Putamen (tissue), 1 donor: ENCODE measurements at regions not wholly inside any gene's neighbourhood (a gene's known extent, or its start where the extent isn't known, plus 50 kb on each side); places are given as distances from the start of the nearest gene placed in this dataset.

ENCODE experiments used
- DNase-seq: peaks from one replicate; pipeline ENCODE4 v3.0.0-alpha.2; 2016; ENCODE audit warnings: low spot score

DNA sequence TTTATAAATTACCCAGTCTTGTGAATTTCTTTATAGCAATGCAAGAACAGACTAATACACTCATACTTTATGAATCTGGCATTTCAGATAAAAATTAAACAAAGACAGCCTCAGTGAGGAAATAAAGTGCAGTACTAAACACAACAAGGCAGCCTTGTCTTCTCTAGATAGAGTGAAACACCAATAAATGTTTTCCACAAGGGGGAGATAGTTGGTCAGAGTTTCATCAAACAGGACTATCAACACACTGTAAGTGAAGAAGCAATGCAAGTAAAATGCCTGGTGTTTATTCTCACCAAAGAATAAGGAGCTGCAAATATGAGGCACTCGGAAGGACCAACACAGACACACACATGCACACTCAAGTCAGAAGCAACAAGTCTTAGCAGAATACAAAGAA, 62.8 kb downstream of the FAM9B start:
- peak; percentile 1 for DNase-seq

DNA sequence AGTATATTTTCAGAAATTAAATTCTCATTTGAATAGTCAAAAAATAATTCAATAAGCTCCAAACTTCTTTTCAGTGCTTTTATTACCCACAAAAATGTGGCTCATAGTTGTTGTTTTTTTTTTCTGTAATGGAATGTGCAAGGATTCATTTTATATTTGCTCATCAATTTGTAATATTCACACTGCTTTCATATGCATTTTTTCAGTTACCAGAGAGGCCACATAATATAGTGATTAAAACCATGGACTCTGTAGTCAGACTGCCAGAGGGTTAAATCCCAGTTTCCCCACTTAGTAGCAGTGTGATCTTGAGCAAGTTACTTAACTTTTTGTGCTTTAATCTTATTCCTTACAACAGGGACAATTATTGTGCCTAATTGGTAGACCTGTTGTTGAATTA, 64.5 kb downstream of the FAM9B start:
- no peak for DNase-seq

DNA sequence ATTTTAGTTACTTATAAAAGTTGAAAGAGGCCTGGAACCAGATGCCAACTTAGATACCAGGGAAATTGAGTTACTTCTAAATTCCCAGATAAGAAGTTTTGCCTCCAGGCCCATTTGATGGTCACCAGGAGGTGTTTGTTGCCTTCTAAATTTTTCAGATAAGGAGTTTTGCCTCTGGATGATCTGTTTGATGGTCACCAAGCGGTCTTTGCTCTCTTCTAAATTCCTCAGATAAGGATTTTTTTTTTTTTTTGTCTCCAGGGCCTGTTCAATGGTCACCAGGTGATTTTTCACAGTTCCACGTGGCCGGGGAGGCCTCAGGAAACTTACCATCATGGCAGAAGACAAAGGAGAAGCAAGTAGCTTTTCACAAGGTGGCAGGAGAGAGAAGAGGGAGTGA, 66.5 kb downstream of the FAM9B start:
- no peak for DNase-seq

DNA sequence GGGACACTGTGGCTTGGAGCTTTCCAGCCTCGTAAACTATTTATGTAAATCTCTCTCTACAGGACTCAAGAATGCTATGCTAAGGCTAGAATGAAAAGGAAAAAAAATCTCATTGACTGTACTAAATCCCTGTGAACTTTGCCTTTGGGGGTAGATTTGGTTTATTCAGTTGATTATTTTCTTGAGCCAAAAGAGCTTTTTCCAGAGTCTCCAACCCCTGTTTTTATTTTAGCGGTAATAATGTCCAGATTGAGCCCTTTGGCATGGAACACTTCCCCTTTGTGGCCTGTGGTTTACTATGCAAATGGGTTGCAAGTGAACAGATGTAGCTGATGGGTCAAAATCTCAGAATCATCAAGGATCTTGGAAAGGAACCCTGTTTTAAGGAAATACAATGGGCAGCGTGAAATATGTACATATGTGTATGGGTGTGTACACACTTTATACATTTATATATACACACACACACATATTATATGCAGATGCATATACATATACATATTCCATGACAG, 72.9 kb downstream of the FAM9B start:
- no peak for DNase-seq

DNA sequence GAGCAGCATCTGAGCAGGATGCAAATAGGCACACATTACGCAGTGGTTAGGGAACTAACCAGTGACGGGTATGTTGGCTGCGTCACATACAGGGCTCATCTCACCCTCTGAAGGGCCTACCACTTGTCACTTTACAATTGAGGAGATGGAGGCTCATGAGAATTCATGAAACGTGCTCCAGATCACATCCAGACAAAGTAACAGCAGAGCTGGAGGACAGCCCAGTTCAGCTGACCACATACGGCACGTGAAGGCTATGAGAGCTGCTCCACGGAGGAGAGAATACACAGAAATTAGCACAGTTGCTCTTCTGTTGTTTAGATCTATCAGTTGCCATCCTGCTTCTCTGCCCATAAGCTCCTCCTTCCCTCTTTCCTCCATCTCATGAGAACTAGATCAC, 78.4 kb downstream of the FAM9B start:
- no peak for DNase-seq

DNA sequence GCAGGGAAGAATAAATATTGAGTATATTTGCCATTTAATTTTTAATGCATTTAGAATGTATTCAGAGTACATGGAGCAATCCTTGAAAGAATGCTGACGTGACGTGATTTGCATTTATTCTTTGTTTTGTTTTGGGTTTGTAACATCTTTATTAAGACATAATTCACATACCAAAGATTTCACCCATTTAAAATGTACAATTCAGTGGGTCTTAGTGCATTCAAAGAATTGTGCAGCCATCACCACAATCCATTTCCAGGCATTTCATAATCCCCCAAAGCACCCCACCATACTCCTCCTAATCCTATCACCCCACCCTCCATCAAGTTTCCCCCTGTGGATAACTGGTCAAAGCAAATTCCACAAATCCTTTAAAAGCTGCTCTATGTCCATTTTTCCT, 87.4 kb downstream of the FAM9B start:
- no peak for DNase-seq

DNA sequence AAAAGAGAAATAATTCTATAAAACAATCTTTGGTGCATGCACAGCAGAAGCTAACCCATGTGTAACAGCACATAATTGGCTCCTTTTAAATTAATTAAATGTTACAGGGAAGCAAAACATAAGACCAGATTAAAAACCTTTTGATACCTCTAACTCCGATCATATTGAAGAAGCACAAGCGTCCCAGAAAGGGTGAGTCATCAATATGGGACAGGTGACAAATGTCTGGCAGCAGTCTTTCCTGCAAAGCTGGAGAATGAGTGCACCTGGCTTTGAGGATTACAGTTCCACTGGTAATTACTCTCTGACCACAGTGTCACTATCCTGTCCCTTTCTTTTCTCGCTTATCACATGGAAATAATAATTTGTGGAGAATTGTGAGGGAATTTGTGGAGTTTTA, 94.6 kb downstream of the FAM9B start:
- peak; percentile 18 for DNase-seq

DNA sequence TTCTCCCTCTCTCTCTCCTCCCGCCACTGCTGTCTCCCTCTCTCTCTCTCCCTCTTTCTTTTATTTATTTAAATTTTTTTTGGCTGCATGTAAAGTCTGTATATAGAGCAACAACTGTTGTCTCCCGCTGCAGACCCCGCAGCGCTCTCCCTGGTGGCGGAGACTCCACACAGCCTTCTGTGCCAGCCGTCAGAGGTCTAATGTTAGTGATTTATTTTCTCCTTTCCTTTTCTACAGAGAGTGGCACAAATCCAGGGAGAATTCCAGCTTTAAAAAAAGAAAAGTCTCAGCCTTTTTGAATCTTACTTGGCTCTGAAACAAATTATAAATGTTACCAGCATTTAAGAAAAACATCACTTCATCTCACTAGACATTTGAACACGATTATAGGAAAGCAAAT, 106.2 kb downstream of the FAM9B start:
- no peak for DNase-seq

DNA sequence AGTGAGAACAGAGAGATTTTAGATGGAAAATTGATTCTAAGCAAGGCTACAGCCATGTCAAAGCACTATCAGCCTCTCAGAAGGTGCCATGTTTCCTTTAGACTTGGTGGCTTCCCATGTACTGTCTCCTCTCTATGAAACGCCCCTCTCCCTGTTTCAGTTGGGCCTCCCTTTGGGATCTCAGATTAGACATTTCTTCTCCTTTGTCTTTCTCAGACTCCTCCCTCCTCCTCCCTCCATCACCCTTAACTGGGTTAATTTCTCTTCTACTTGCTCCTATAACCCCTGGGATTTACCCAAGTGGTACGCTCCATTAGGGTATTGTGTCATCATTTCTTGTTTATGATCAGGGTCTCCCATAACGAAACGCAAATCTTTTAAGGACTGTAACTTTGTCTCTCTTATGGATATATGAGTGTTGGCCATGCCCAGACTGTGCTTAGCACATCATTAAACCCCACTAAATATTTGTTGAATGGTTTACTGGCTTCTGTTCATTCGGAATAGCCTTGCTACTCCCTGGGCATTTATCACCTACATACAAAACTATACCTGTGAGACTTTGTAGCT, 106.8 kb downstream of the FAM9B start:
- no peak for DNase-seq

DNA sequence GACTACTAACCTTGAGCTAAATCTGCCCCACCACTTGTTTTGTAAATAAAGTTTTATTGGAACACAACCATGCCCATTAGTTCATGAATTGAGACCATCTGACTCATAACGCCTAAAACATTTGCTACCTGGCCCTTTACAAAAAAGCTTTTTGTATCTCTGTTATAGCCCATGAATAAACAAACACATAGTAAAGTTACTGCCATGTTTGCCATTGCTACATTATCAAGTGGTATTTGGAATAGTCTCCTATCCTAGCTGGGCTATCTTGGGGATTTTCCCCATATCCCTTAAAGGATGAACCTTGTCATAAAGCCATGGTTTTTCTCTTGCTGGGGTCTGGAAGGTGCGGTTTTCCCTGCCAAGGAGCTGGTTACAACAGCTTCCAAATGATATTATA, 112.3 kb downstream of the FAM9B start:
- DNase-seq = no peak

DNA sequence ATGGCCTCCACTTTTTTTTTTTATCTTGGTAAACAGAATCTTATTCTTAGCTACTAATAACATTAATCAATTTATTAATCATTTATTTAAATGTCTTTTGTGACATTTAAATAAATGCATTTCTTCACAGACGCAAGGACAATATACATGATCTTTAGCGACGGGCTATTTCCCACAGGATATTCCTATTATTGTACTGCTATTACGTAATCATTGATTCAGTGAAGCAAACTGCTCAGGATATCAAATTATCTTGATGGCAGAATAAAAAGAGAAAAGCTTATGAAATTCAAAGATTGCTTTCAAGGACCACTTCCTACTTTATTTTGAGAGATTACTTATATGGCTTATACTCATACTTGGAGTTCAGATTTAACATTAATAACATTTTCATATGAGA, 114.1 kb downstream of the FAM9B start:
- DNase-seq = no peak

DNA sequence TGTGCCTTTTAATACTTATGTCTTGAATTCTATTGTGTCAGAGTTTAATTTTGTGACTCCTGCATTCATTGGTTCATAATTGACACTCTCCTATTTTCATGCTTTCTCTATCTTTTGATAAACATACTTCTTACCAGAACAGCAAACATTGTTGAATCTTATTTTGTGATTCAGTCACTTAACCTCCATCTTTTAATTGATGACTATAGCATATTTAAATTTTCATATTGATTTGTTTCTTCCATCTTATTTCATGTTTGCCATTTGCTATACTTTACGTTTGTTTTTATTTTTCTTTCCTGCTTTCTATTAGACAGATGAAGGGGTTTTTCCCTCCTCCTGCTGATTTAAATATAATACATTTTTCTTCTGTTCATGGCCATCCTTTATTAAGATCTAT, 115.5 kb upstream of the FAM9A start:
- DNase-seq = no peak

DNA sequence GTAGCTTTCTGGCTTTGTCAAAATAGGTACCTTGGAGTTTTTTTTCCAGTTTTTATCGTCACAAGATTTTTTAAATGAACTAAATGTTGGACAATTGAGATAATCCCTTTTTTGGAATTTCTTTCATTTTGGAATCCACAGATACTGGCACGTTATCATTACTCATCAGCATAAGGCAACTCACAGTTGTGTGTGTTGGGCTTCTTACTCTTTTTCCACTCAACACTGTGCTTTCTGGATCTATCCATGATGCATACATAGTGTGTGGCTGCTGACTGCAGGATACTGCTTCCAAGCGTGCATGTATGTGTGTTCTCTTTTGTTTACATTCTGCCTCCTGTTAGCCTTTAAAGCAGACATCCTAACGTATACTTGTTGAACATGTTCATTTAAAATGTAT, 113.5 kb upstream of the FAM9A start:
- DNase-seq = no peak

DNA sequence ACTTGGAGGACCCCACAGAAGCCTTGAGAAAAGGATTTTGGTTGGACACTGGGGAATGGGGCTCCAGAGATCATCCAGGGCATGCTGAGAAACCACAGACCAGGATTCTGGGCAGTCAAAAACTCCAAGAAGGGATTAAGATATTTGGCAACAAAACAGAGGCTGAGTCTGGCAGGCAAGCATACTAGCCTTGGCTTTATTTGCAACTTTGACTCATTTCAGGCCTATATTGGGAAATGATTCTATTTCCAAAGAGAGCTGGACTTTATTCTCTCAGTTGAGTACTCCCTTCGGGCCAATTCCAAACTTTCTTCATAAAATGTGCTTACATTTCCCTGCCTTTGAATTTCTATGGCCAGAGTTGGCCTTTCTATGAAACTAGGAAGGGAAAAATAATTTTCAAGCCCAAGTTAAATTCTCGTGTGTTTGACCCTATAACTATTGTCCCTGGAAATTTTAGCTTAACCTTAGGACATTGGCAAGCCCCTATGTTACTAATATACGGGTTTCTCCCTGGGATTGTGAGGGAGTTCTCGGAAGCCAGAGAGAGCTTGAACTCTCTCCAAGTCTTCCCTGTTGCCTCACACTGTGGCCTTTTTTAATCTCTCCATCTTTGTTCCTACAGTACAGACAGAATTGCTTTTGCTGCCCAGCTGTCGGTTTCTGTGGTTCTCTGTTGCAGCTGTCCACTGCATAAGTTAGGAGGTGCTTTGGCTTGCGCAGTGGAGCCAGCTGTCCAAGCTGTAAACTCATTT, 112.6 kb upstream of the FAM9A start:
- peak; percentile 2 for DNase-seq

DNA sequence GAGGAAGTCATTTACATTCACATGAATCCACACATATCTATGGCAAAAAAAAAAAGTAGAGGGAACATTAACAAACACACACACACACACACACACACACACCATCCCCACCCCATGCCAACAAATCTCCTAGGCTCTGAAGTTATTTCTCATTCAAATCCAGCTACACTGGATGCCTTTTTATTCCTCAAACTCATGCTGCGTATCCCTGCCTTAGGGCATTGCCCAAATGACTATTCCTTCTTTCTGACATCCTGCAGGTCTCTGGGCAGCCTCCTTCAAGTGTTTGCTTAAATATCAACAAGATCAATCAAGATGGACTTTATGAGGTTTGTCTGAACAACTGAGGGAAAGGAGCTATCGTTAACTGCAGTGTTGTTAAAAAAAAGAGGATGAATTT, 106.5 kb upstream of the FAM9A start:
- no peak for DNase-seq

DNA sequence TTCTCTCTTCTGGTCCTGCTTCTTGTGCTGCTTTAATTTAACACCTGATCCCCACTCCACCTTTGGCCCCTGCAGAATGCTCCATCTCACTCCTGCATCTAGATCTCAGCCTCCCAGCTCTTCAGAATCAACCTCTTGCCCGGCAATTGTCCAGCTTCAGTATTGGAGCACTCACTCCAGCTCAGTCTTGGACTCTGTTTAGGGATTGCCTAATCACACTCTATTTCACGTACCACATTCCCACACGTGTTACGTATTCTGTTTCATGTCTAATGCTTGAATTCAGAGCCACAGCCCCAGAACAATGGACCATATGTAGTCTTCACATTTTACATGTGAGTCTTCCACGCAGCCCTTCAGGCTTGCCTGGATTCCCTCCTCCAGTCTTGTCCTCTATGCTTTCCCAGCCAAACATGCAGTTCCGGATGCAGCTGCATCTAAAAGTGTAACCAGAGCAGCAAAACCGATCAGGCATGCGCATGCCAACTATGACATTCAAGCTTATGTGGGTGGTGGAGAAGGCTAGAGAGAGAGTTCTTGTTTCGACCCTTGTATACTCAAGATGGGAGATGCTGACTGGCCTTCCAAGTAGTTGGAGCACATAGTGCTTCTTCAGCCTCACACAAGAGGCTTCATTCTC, 105.2 kb upstream of the FAM9A start:
- no peak for DNase-seq

DNA sequence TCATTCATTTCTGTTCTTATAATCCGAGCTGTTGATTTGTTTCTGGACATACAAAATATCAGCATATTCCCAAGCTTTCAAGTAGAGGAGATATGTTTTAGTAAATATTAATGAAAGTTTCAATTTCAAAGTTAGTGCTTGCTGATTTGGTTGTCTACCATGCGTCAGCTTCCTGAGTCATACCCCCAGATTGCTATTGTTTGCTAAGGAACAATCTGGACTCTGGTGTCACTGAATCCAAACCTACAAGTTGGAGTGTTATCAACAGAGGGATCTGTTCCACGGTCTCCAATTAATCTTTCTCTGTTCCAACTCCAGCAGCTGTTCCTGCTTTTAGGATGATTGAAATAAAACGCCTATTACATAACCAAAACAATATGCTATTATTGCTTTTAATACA, 96.1 kb upstream of the FAM9A start:
- DNase-seq = no peak

DNA sequence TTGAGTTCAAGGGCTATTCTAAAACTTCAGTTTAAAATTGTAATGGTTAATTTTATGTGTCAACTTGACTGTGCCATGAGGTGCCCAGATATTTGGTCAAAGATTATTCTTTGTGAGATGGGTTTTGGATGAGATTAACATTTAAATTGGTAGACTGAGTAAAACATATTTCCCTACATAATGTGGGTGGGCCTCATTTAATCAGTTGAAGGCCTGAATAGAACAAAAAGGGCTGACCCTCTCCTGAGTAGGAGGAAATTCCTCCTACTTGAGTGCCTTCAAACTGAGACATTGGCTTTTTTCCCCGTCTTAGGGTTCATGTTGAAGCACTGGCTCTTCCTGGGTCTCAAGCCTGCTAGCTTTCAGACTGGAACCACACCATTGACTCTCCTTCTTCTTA, 89.6 kb upstream of the FAM9A start:
- no peak for DNase-seq

DNA sequence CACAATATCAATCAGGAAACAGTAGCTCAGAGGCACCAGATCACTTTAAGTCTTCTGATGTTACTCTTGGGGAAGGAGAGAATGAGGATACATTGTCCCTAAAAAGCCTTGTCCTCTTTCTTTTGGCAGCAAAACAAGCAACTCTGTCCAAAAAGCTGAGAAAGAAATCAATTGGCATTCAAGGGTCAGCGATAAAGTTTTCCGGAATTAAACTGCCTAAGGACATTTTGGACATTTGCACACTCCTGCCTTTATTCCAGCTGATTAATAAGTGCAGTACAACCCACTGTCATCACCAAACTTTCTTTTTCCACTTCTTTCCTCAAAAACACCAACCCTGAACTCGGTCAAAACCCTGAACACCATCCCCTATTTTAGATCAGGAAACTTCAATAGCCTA, 85.8 kb upstream of the FAM9A start:
- DNase-seq = no peak

DNA sequence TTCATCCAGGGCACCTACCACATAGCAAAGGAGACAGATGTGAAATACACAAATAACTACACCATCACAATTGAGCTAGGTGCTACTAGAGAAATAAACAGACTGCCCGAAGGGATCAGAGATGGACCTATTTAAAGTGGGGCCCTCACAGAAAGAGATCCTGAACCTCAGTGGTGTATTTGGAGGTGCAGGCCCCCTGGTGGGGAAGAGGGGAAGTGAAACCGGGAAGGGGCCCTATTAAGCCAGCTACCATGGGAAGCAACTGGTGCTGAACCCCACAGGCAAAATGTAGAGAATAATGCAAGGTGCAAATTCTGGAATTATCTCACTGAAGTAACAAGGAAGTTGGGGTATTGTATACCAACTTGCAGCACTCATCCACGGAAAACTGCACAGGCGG, 78.6 kb upstream of the FAM9A start:
- no peak for DNase-seq

DNA sequence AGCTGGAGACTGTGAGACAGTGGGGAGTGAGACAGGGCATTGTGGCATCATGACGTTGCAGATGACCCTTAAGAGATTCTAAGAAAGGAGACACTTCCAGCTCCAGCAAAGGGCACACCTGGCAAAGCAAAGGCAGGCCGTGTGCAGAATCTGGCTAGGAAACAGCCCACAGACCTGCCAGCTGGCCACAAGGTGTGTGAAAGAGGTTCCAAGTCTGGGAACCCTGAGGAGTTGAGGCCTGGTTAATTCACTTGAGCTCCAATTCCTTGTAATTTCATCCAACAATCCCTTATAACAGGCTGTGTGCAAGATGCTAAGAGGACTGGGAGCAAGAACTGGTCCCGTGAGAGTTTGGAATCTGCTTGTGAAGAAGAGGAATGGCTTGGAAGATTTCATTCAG, 72.8 kb upstream of the FAM9A start:
- no peak for DNase-seq

DNA sequence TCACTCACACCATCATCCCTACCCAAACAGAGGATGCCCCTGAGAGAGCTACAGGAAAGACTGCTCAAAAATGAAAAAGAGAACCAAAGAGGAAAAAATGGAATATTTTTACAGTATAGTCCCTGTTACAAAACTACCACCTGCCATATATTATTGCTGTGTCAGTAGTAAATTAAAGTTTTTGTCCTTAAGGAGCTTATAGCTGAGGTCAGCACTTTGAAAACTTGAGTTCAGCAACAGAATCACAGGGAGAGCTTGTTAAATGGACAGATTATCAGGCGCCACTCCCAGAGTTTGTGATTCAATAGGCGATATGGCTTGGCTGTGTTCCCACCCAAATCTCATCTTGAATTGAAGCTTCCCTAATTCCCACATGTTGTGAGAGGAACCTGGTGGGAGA, 71.9 kb upstream of the FAM9A start:
- DNase-seq = no peak

DNA sequence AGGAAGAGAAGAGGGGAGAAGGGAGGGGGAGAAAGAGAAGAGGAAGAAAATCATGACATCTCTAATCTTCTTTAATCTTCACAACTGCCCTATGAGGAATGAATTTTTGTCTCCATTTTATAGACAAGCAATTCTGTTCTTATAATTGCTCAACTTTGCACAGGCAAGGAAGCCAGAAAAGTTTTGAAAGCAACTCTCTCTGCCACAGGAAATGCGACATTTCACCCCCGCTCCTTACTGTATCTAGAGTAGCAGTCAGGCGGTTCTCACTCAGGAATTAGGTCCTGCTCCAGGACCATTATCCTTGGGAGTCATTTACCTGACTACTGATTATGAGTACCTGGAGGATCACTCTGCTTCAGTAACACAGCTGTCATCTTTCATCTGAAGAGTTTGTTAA, 69.2 kb upstream of the FAM9A start:
- DNase-seq = no peak

DNA sequence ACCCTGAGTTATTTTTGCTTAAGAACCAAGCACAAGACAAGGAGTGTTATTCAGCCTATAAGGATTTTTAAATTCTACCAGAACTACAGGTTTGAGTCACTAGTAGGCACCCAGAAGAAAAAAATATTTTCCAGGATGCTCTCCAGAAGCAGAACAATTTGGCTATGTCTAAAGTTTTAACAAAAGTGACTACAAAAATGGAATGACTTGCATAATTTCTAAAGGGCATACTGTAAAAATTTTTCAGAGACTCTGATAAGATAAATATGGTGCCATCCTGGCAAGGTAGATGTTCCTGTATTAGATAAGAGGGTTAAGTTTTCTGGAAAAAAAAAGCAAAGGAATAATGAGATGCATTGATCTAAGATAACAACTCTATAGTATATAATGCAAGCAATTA, 68.6 kb upstream of the FAM9A start:
- no peak for DNase-seq
